Activated naive CD8-positive, alpha-beta T cell (primary cell): ENCODE measurements at regions not wholly inside any gene's neighbourhood (a gene's known extent, or its start where the extent isn't known, plus 50 kb on each side); places are given as distances from the start of the nearest gene placed in this dataset.

Source experiments
- H3K27ac Mint-ChIP-seq: one replicate; pipeline ENCODE4 v1.8.0; 2021; ENCODE audit warnings: mixed read lengths
- H3K27me3 Mint-ChIP-seq: one replicate; pipeline ENCODE4 v1.8.0; 2021; ENCODE audit warnings: mixed read lengths
- H3K36me3 Mint-ChIP-seq: one replicate; pipeline ENCODE4 v1.8.0; 2021; ENCODE audit warnings: mixed read lengths
- H3K4me1 Mint-ChIP-seq: one replicate; pipeline ENCODE4 v1.8.0; 2021; ENCODE audit warnings: low read depth, mixed read lengths
- H3K4me3 Mint-ChIP-seq: one replicate; pipeline ENCODE4 v1.8.0; 2021; ENCODE audit warnings: mild to moderate bottlenecking, mixed read lengths
- H3K9me3 Mint-ChIP-seq: one replicate; pipeline ENCODE4 v1.8.0; 2021; ENCODE audit warnings: low read depth, mixed read lengths

DNA sequence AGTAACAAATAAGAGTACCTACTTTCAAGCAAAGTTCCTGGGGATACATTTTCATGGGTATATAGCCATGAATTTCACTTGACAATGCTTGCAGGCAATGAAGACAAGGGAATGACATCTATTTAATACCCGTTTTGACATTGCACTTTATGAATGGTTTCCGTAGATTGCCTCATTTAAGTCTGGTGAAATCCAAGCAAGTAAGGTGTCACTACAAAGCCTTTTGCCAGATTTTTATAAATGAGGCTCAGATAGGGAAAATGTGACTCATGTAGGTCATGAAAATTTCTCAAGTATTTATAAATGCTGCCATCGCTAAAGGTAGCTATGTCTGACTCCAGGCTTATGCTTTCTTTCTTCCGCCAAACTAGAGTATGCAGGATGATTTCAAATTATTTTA, 644.3 kb downstream of the CDH8 start:
- H3K27ac Mint-ChIP-seq = no peak overlapping the region
- no peak overlapping the region for H3K4me3 Mint-ChIP-seq
- H3K9me3 Mint-ChIP-seq = peaks cover 26% of the 10 kb centered on the region
- no peaks in the 10 kb centered on the region for H3K36me3 Mint-ChIP-seq
- H3K27me3 Mint-ChIP-seq = no peaks in the 10 kb centered on the region
- H3K4me1 Mint-ChIP-seq = no peaks in the 10 kb centered on the region

DNA sequence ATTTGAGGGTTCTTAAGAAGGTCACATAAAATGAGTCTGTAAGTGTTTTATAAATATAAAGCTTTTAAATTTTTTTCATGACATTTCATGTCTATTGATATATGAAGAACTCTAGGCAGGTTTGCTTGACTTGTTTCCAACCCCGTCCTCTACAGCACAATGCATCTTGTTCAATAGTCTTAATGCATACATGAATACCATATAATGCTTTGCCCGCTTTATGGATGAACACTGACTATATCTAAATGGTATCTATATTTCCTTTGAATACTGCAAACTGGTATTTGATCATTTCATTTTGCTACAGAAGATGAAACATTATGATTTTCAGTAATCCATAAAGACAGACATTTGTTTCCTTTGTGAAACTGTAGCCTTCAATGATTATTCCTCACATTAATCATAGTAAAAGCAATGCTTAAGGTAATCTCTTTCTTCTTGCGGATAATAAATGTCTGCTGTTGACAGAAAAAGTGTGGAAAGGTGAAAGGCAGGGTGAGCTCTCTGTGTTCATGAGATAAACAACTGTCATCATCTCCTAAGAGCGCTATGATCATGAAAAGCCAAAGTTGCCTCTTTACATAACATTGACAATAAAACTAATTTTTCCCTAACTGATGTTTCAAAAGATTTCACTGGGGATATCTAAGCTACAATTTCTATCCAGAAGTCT, 645.1 kb downstream of the CDH8 start:
- Mint-ChIP-seq H3K4me3 (no peak overlapping the region), H3K27me3 (no peaks in the 10 kb centered on the region), H3K4me1 (no peaks in the 10 kb centered on the region), H3K9me3 (peaks cover 26% of the 10 kb centered on the region), H3K27ac (no peak overlapping the region), H3K36me3 (no peaks in the 10 kb centered on the region)

DNA sequence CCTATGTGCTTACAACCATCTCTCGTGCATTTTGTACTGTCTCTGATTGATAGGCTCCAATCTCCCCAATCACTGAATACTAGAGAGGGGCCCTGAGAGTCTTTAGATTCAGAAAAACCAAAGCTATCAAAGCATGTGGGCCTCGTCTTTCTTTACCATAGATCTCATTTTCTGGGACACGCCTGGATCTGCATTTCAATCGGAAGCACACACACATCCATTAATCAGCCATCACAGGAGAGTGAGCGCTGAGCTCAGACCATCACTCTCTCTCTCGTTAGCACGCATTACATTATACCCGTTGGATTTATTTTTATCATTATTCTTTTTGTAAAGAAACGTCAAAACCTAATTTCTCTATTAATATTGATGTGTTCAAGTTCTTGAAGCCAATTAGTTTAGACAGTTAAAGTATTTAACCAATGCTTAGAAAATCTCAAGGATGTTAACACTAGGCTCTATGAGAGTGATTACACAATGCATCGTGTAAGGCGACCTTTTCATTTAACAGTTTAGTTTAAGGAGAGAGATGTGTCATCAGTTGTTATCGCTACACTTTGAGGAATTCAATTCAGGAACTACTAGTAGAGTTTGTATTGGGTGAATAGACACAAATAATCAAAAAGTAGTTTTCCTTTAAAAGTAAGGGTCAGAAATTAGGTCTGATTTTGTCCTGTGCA, 650.7 kb downstream of the CDH8 start:
- peaks cover 37% of the 10 kb centered on the region for H3K9me3 Mint-ChIP-seq
- H3K4me1 Mint-ChIP-seq = no peaks in the 10 kb centered on the region

DNA sequence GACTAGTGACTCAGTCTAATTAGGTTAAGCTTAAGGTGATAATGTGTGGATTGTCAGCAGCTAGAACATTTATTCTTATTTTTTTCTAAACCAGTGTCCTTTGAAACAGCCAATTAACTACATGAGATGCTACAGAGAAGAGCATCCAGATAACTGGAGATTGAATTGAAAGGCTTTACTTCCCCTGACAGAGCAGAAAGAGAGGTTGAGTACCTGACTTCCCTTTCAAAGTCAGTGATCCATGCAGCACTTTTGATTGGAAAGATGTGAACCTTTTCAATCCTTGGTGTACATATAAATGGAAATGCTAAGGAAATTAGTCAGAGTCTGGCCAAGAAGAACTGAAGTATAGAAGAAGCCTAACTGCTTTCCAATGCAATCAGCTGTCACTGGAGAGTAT, 653.8 kb downstream of the CDH8 start:
- Mint-ChIP-seq H3K4me1 (no peaks in the 10 kb centered on the region), H3K36me3 (no peaks in the 10 kb centered on the region), H3K27ac (no peak overlapping the region), H3K4me3 (no peak overlapping the region), H3K27me3 (no peaks in the 10 kb centered on the region), H3K9me3 (peaks cover 29% of the 10 kb centered on the region)

More for the DNA sequence above, 650.7 kb downstream of the CDH8 start:
- Mint-ChIP-seq H3K4me3 (no peak overlapping the region), H3K27ac (no peak overlapping the region), H3K36me3 (no peaks in the 10 kb centered on the region), H3K27me3 (no peaks in the 10 kb centered on the region)

DNA sequence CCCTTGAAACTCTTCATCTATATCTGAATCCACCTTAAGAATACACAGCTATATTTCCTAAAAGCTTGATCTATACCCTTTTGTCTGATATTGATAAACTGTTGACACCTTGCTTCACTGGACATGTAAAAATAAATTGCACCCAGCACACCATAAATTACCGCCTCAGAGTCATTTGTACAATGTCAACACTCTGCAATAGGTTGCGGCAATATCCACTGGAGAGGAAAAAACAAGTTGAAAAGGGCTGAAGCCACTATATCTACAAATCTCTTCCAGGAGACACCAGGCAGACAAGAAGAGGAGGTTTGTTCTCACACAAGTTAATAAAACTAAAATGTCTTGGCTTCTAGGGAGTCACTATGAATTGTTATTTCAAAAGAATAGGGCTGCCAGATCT, 656.9 kb downstream of the CDH8 start:
- Mint-ChIP-seq H3K36me3 (no peaks in the 10 kb centered on the region), H3K27me3 (no peaks in the 10 kb centered on the region), H3K4me1 (no peaks in the 10 kb centered on the region), H3K9me3 (peaks cover 31% of the 10 kb centered on the region), H3K4me3 (no peak overlapping the region), H3K27ac (no peak overlapping the region)

DNA sequence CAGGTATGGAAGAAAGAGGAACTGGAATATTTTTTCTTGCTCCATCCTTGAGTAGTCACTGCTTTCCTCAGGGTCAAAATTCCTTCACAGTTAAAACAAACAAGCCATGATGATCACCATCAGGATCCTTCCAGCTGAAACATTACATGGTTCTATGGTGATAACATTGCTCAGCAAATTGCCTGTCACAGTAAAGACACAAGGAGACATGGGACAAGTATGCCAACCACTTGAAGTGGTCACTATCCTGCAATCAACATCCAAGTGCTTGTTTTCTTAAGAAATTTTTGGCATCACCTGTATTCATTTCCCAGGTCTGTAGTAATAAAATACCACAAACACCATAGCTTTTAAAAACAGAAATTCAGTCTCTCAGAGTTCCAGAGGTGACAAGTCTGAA, 662.2 kb downstream of the CDH8 start:
- no peaks in the 10 kb centered on the region for H3K4me1 Mint-ChIP-seq
- H3K27ac Mint-ChIP-seq = no peak overlapping the region
- no peaks in the 10 kb centered on the region for H3K36me3 Mint-ChIP-seq

DNA sequence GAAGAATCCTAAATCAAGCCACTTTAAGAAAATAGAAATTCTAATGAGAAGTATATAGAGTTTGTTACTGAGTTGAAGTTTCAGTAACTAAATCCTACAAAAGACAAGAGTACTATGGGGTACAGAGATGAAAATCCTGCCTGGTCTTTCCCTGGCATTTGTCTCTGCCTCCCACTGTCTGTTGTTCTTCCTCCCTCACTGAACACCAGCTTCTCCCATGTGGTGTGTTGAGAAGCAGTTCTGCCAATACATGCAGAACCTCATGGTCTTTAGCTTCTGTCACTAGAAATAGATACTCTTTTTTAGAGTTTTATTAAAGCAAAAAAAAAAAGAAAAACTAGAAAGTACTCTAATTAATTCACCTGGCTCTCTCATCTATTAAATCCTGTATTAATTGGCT, 664.4 kb downstream of the CDH8 start:
- no peak overlapping the region for H3K4me3 Mint-ChIP-seq
- H3K27ac Mint-ChIP-seq = no peak overlapping the region
- H3K4me1 Mint-ChIP-seq = no peaks in the 10 kb centered on the region
- H3K27me3 Mint-ChIP-seq = no peaks in the 10 kb centered on the region
- H3K36me3 Mint-ChIP-seq = no peaks in the 10 kb centered on the region
- peaks cover 21% of the 10 kb centered on the region for H3K9me3 Mint-ChIP-seq

More for the DNA sequence above, 662.2 kb downstream of the CDH8 start:
- Mint-ChIP-seq H3K4me3 (no peak overlapping the region), H3K27me3 (no peaks in the 10 kb centered on the region), H3K9me3 (peaks cover 28% of the 10 kb centered on the region)

DNA sequence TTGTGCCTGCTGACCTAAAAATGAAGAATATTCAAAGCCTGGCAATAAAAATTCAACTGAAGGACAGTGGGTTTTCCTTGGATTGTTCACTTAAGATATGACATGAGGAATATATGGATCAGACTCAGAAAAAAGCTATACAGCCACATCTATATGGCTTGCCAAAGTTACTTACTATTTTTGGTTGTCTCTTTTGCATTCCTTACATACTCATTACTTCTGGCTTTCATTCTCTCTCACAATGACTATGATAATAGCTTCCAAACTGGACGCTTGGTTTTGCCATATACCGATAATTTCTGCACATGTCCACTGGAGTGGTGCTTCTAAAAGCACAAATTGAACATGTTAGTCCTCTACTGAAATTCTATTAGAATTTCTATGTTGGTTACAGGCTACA, 664.9 kb downstream of the CDH8 start:
- Mint-ChIP-seq H3K4me1 (no peaks in the 10 kb centered on the region), H3K27ac (no peak overlapping the region)

DNA sequence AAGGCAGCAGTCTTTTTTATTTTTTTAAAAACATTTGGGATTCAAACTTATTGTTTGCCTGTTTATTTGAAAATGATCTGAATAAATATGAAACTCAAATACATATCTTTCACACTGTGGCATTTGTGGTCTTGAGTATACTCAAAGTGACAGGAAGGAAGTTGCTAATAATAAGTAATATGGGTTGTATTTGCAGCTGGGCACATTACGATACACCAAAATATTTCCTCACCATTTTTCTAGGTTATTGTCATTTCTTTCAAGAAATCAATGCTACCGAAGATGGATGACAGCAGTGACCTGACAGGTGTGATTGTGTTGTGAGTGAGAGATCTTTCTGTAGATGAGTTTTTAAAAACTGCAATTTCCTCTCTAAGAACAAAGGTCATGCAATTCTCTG, 665.7 kb downstream of the CDH8 start:
- H3K27ac Mint-ChIP-seq = no peak overlapping the region
- no peak overlapping the region for H3K4me3 Mint-ChIP-seq
- peaks cover 16% of the 10 kb centered on the region for H3K9me3 Mint-ChIP-seq
- H3K4me1 Mint-ChIP-seq = no peaks in the 10 kb centered on the region
- H3K36me3 Mint-ChIP-seq = no peaks in the 10 kb centered on the region
- H3K27me3 Mint-ChIP-seq = no peaks in the 10 kb centered on the region

More for the DNA sequence above, 664.9 kb downstream of the CDH8 start:
- H3K9me3 Mint-ChIP-seq = peaks cover 16% of the 10 kb centered on the region
- no peaks in the 10 kb centered on the region for H3K36me3 Mint-ChIP-seq
- H3K27me3 Mint-ChIP-seq = no peaks in the 10 kb centered on the region
- no peak overlapping the region for H3K4me3 Mint-ChIP-seq

DNA sequence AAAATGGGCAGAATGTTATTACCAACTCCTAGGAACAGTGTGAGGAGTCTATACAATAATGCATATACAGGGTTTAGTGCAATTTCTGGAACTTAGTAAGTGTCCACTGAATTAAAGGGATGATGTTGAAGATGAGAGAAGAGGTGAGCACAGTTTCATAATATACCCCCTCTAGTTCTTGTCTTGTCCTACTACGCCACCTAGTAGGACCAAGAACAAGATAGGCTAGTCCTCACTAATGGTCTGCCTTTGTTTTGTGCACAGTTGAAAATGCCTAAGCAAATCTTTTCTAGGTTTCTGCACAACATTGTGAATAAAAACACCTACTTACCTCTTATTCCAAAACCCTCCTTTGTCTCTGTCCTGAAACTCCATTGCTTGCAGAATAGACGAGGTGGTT, 670.2 kb downstream of the CDH8 start:
- H3K27ac Mint-ChIP-seq = no peak overlapping the region
- H3K4me1 Mint-ChIP-seq = no peaks in the 10 kb centered on the region
- peaks cover 22% of the 10 kb centered on the region for H3K9me3 Mint-ChIP-seq
- H3K27me3 Mint-ChIP-seq = no peaks in the 10 kb centered on the region
- no peaks in the 10 kb centered on the region for H3K36me3 Mint-ChIP-seq
- H3K4me3 Mint-ChIP-seq = no peak overlapping the region

DNA sequence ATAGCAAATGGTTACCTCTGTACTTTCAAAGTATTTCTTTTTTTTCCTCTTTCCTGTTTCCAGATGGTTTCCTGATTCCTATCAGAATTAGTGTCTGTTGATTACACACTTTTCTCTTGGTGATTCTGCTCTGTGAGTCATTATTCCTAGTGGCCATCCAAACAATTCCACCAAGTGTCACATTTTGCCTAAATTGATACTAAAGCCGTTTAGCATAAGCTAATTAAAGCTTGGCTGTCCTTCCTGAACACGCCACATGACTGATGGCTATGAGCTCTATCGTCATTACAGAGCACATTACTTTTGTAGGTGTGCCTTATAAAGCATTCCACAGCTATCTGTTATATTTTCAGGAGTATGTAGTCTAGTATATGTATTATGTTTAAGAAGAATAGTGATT, 671.2 kb downstream of the CDH8 start:
- Mint-ChIP-seq H3K4me1 (no peaks in the 10 kb centered on the region), H3K9me3 (peaks cover 16% of the 10 kb centered on the region), H3K36me3 (no peaks in the 10 kb centered on the region), H3K27ac (no peak overlapping the region), H3K27me3 (no peaks in the 10 kb centered on the region), H3K4me3 (no peak overlapping the region)

DNA sequence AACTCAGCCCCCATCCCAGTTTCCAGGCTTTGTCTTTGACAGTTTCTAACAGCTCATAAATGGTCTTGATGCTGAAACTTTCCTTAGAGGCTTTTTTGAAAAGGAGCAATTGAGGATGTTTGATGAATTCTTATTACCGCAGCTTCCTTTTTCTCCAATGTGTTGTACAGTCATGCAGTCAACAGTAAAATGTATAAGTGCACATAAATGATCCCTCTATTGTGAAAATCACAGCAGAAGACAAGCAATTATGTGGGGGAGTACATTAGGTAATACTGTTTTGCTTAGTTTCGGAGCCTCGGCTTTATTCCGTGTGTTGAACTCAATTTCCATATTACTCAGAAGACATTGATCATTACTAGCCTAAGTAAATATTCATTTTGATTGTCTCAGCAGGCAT, 673.7 kb downstream of the CDH8 start:
- H3K36me3 Mint-ChIP-seq = no peaks in the 10 kb centered on the region
- no peaks in the 10 kb centered on the region for H3K27me3 Mint-ChIP-seq
- no peak overlapping the region for H3K27ac Mint-ChIP-seq
- no peaks in the 10 kb centered on the region for H3K4me1 Mint-ChIP-seq
- H3K4me3 Mint-ChIP-seq = no peak overlapping the region
- H3K9me3 Mint-ChIP-seq = peaks cover 22% of the 10 kb centered on the region

DNA sequence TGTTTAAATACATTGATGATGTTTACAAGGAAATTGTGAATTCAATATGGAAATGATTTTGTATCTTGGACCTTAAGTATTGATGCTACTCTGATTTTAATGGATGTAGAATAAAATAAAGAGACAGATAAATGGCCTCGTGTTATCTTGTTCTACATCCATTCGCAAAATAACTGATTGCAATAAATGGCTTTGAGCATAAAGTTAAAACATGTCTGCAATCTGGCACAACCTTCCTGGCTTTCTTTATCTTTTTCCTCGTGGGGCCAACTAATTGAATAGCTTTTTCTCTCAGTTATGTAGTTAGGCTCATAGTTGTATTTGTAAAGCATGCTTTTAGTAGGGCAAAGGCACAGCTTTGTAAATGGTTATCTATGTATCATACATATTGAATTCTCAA, 691.4 kb downstream of the CDH8 start:
- Mint-ChIP-seq H3K4me3 (no peak overlapping the region), H3K27ac (no peak overlapping the region), H3K4me1 (no peaks in the 10 kb centered on the region), H3K27me3 (no peaks in the 10 kb centered on the region), H3K9me3 (peaks cover 13% of the 10 kb centered on the region), H3K36me3 (no peaks in the 10 kb centered on the region)

DNA sequence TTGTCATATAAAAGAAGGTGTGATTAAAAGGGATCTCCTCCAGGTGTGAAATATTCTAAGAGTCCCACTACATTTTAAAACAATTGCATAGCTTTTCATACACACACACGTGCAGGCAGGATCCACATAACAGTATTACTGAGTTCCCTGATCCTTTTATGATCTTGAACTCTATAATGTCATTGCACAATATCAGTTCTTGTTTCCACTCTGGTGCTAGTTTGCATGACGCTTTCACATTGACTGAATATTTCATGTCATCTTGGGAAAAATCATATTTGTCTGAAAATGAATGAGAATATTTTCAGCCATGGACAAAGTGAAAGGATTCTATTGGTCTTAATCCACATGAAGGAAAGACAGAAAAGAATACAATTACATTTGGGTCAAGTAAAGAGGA, 703.8 kb downstream of the CDH8 start:
- Mint-ChIP-seq H3K4me1 (no peaks in the 10 kb centered on the region), H3K4me3 (no peak overlapping the region), H3K27ac (no peak overlapping the region), H3K36me3 (no peaks in the 10 kb centered on the region), H3K9me3 (peaks cover 14% of the 10 kb centered on the region), H3K27me3 (no peaks in the 10 kb centered on the region)

DNA sequence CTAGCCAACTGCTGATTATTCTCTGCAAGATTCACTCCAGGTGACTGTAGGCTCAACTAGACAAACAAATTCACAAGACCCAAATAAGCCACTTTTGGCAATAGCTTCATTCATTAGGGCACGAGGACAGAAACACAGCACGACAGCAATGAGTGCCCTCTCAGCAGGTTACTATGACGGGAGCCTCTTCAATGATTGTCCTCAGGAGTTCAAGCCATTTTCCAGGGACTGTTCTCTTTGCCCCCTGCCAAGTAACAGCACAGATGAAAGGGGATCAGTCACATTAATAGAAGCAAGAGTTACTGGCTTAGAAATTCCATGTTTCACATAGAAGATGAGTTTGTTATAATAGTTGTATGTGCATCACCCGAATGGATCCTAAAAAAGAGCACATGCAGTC, 712.2 kb downstream of the CDH8 start:
- no peak overlapping the region for H3K4me3 Mint-ChIP-seq
- no peak overlapping the region for H3K27ac Mint-ChIP-seq

DNA sequence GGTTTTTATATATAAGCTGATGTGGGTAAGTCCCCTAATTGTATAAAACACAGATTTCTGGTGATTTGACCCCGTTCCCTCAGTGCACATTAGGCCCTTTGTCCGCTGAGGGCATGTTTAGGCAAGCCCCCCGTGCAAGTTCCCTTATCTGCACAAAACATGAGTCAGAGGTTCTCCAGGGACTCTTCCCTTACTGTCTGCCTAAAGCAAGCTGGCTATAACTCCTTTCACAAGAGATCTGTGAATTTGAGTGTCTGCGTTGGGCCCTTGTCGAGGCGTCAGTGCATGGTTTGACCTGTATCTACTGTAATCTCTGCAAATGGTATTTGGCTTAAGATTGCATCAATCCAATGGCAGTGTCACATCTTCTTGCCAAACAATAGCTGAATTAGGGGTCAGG, 712.8 kb downstream of the CDH8 start:
- H3K4me1 Mint-ChIP-seq = no peaks in the 10 kb centered on the region
- peaks cover 18% of the 10 kb centered on the region for H3K9me3 Mint-ChIP-seq
- H3K36me3 Mint-ChIP-seq = no peaks in the 10 kb centered on the region
- H3K4me3 Mint-ChIP-seq = no peak overlapping the region
- H3K27ac Mint-ChIP-seq = no peak overlapping the region
- no peaks in the 10 kb centered on the region for H3K27me3 Mint-ChIP-seq

More for the DNA sequence above, 712.2 kb downstream of the CDH8 start:
- H3K27me3 Mint-ChIP-seq = no peaks in the 10 kb centered on the region
- no peaks in the 10 kb centered on the region for H3K4me1 Mint-ChIP-seq
- H3K9me3 Mint-ChIP-seq = peaks cover 18% of the 10 kb centered on the region
- H3K36me3 Mint-ChIP-seq = no peaks in the 10 kb centered on the region
